GM18867 (cell line): ENCODE measurements at regions not wholly inside any gene's neighbourhood (a gene's known extent, or its start where the extent isn't known, plus 50 kb on each side); places are given as distances from the start of the nearest gene placed in this dataset.

ENCODE experiments used
- ATAC-seq: cut with Tn5 transposase; IDR thresholded peaks from one replicate; pipeline ENCODE4 v1.9.1; 2021; ENCODE audit warnings: mild to moderate bottlenecking, moderate library complexity; ENCODE audit not compliant: unreplicated experiment

GRCh38 chr13:33891196-33891742, 73.3 kb downstream of the RFC3 start:
- no peak for ATAC-seq

GRCh38 chr13:33893559-33893958, 75.6 kb downstream of the RFC3 start:
- no peak for ATAC-seq

- no peak for ATAC-seq
Observed at GRCh38 chr13:33904431-33904830, 86.5 kb downstream of the RFC3 start.

- ATAC-seq = no peak
Observed at GRCh38 chr13:33908116-33908515, 90.2 kb downstream of the RFC3 start.

- no peak for ATAC-seq
Observed at GRCh38 chr13:33910255-33910654, 92.3 kb downstream of the RFC3 start.

GRCh38 chr13:33911521-33911920, 93.6 kb downstream of the RFC3 start:
- no peak for ATAC-seq

- no peak for ATAC-seq
Observed at GRCh38 chr13:33913829-33914228, 95.9 kb downstream of the RFC3 start.

GRCh38 chr13:33917190-33917589, 99.2 kb downstream of the RFC3 start:
- no peak for ATAC-seq

GRCh38 chr13:33918199-33918932, 100.4 kb downstream of the RFC3 start:
- ATAC-seq = no peak

GRCh38 chr13:33919120-33919519, 101.2 kb downstream of the RFC3 start:
- no peak for ATAC-seq

GRCh38 chr13:33925563-33925962, 107.6 kb downstream of the RFC3 start:
- ATAC-seq = no peak

- ATAC-seq = no peak
Observed at GRCh38 chr13:33927315-33927714, 109.4 kb downstream of the RFC3 start.

- peak; percentile 82 for ATAC-seq
Observed at GRCh38 chr13:33931397-33932311, 113.7 kb downstream of the RFC3 start.

- ATAC-seq = no peak
Observed at GRCh38 chr13:33932769-33933406, 114.9 kb downstream of the RFC3 start.

- ATAC-seq = no peak
Observed at GRCh38 chr13:33933810-33934209, 115.9 kb downstream of the RFC3 start.

- ATAC-seq = no peak
Observed at GRCh38 chr13:33934343-33934742, 116.4 kb downstream of the RFC3 start.

GRCh38 chr13:33934951-33935371, 117.0 kb downstream of the RFC3 start:
- no peak for ATAC-seq

- no peak for ATAC-seq
Observed at GRCh38 chr13:33935969-33936368, 118.0 kb downstream of the RFC3 start.

GRCh38 chr13:33937373-33938098, 119.6 kb downstream of the RFC3 start:
- ATAC-seq = no peak

- ATAC-seq = no peak
Observed at GRCh38 chr13:33940256-33940655, 122.3 kb downstream of the RFC3 start.

- no peak for ATAC-seq
Observed at GRCh38 chr13:33940898-33941297, 122.9 kb downstream of the RFC3 start.
